ENCODE measurements at regions not wholly inside any gene's neighbourhood (a gene's known extent, or its start where the extent isn't known, plus 50 kb on each side); places are given as distances from the start of the nearest gene placed in this dataset.

DNA sequence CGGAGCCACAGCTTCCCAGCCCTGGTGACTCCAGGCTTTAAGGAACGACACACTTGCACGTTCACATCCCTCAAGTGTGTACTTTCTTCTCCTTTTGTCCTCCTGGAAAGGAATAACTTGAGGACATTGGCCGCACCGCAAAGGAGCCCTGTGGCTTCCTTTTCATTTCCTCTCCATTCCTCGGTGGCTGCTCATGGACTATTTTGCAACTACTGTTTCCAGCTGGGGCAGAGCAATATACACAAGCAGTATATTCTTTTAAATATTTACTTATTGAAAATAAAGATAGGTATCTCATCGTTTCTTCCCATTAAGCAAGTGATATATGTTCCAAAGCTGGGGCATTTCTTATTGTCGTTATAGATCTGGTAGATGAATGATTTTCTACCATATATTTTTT lies 97.2 kb upstream of the LYZL1 start:
- Mint-ChIP-seq H3K36me3 (ENCODE audit: low read depth) (no peaks in the 10 kb centered on the region), H3K27ac (ENCODE audit: unreplicated experiment) (no peak overlapping the region), H3K4me1 (ENCODE audit: low read depth) (peaks cover 2% of the 10 kb centered on the region), H3K9me3 (ENCODE audit: low read depth) (peaks cover 8% of the 10 kb centered on the region), H3K27me3 (ENCODE audit: low read depth) (no peaks in the 10 kb centered on the region), H3K4me3 (ENCODE audit: unreplicated experiment) (no peak overlapping the region)
- DNase-seq (ENCODE audit: low spot score), result no peak
- TF ChIP-seq, protein P1, sequence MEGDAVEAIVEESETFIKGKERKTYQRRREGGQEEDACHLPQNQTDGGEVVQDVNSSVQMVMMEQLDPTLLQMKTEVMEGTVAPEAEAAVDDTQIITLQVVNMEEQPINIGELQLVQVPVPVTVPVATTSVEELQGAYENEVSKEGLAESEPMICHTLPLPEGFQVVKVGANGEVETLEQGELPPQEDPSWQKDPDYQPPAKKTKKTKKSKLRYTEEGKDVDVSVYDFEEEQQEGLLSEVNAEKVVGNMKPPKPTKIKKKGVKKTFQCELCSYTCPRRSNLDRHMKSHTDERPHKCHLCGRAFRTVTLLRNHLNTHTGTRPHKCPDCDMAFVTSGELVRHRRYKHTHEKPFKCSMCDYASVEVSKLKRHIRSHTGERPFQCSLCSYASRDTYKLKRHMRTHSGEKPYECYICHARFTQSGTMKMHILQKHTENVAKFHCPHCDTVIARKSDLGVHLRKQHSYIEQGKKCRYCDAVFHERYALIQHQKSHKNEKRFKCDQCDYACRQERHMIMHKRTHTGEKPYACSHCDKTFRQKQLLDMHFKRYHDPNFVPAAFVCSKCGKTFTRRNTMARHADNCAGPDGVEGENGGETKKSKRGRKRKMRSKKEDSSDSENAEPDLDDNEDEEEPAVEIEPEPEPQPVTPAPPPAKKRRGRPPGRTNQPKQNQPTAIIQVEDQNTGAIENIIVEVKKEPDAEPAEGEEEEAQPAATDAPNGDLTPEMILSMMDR (IDR thresholded peaks at IDR 0.05), result no peak

DNA sequence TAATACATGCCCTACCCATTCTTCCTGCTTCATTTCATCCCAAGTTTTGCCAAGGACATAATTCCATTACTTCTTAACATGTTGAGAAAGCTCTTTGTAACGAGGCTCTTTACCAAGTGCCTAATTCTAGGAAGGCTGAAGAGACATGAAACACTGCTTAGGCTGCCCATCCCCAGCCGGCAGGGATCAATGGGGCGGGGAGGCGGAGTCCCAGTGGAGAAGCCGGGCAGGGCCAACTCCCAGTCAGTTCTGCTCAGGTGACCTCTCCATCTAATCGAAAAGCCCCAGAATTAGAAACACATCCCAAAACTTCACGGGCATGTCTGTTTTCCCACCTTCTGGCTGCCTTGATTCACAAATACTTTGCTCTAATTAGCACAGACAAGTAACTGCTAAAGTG lies 89.5 kb upstream of the LYZL1 start:
- Mint-ChIP-seq H3K27me3 (ENCODE audit: low read depth) (no peaks in the 10 kb centered on the region), H3K4me3 (ENCODE audit: unreplicated experiment) (no peak overlapping the region), H3K9me3 (ENCODE audit: low read depth) (peaks cover 8% of the 10 kb centered on the region), H3K4me1 (ENCODE audit: low read depth) (peaks cover 4% of the 10 kb centered on the region), H3K36me3 (ENCODE audit: low read depth) (no peaks in the 10 kb centered on the region), H3K27ac (ENCODE audit: unreplicated experiment) (no peak overlapping the region)
- TF ChIP-seq, protein P1 (IDR thresholded peaks at IDR 0.05), result no peak
- DNase-seq (ENCODE audit: low spot score), result no peak

DNA sequence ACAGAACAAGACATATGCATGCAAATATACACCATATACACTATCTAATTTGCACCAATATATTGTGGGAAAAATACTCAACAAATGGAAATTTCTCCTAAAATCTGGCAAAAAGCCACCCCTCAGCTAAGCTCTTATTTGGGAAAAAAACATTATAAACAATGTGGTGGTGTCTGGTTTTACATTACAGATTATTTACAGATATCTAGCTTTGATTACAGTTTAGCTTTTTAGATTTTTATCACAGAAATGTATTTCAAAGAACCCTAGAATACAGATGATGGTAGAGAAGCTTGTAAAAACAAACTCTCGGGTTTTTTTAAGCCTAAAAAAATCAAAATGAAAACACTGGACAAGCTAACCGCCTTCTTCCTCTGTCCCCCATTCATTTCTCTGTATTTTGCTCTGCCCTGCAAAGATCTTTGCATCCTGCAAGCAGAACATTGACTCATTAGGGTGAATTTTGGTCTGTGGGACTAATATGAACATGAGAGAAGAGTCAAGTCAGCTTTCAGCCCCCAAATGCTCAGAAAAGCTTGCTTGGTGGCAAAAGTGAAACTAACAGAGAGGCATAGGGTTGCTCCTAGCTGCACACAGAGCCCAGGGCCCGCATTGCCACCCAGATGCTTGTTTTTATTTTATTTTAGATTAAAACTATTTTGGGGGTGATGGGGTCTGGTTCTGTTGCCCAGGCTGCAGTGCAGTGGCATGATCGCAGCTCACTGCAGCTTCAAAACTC lies 88.8 kb upstream of the LYZL1 start:
- Mint-ChIP-seq H3K27me3 (ENCODE audit: low read depth) (no peaks in the 10 kb centered on the region), H3K4me1 (ENCODE audit: low read depth) (peaks cover 4% of the 10 kb centered on the region), H3K9me3 (ENCODE audit: low read depth) (peaks cover 2% of the 10 kb centered on the region), H3K4me3 (ENCODE audit: unreplicated experiment) (no peak overlapping the region), H3K36me3 (ENCODE audit: low read depth) (no peaks in the 10 kb centered on the region), H3K27ac (ENCODE audit: unreplicated experiment) (no peak overlapping the region)
- TF ChIP-seq, protein P1 (IDR thresholded peaks at IDR 0.05), result no peak
- no peak for DNase-seq (ENCODE audit: low spot score)

DNA sequence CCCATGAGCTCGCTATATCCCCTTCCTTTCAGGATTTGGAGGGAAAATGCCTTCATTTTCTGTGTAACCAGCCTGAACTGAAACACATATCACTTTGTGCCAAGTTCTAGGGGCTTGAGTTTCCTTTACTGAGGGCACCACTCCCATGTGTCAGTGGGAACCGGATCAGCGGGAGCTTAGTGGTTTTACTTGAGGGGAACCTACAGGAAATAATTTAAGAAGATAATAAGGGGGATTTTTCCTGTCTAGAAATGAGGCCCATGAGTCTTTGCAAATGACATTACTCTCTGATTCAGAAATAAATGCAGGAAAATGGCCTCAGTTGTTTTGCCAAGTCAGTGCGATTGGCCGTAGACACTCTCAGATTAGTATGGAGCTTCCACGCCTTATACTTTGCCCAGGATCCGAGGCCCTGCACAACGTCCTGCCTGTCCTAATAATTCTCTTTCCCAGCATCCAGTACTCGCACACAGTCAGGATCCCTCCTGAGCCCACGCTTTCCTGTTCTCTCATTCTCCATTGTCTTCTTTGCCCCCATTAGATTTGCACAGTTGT lies 86.4 kb upstream of the LYZL1 start:
- H3K4me3 Mint-ChIP-seq (ENCODE audit: unreplicated experiment), result no peak overlapping the region
- H3K9me3 Mint-ChIP-seq (ENCODE audit: low read depth), result no peaks in the 10 kb centered on the region
- DNase-seq (ENCODE audit: low spot score), result no peak
- TF ChIP-seq, protein P1 (IDR thresholded peaks at IDR 0.05), result no peak
- no peak overlapping the region for H3K27ac Mint-ChIP-seq (ENCODE audit: unreplicated experiment)
- H3K36me3 Mint-ChIP-seq (ENCODE audit: low read depth), result no peaks in the 10 kb centered on the region
- H3K4me1 Mint-ChIP-seq (ENCODE audit: low read depth), result peaks cover 4% of the 10 kb centered on the region
- H3K27me3 Mint-ChIP-seq (ENCODE audit: low read depth), result no peaks in the 10 kb centered on the region

DNA sequence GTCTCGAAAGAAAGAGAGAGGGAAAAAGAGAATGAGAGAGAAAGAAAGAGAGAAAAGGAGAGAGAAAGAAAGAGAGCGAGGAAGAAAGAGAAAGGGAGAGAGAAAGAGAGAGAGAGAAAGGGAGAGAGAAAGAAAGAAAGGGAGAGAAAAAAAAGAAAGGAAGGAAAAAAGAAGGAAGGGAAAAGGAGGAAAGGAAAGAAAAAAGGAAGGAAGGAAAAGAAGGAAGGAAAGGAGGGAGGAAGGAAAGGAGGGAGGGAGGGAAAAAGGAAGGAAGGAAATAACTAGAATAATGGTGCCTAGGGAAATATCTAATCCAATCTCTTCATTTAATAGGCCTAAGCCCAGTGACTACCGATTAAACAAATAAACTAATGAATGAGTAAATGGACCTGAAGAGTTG lies 85.4 kb upstream of the LYZL1 start:
- H3K9me3 Mint-ChIP-seq (ENCODE audit: low read depth), result no peaks in the 10 kb centered on the region
- DNase-seq (ENCODE audit: low spot score), result no peak
- peaks cover 4% of the 10 kb centered on the region for H3K4me1 Mint-ChIP-seq (ENCODE audit: low read depth)
- no peaks in the 10 kb centered on the region for H3K27me3 Mint-ChIP-seq (ENCODE audit: low read depth)
- no peak overlapping the region for H3K27ac Mint-ChIP-seq (ENCODE audit: unreplicated experiment)
- no peak overlapping the region for H3K4me3 Mint-ChIP-seq (ENCODE audit: unreplicated experiment)
- TF ChIP-seq, protein P1 (IDR thresholded peaks at IDR 0.05), result no peak
- H3K36me3 Mint-ChIP-seq (ENCODE audit: low read depth), result no peaks in the 10 kb centered on the region
